CD4-positive, alpha-beta T cell (primary cell): ENCODE measurements at regions not wholly inside any gene's neighbourhood (a gene's known extent, or its start where the extent isn't known, plus 50 kb on each side); places are given as distances from the start of the nearest gene placed in this dataset.

ENCODE experiments used
- ATAC-seq: fragments of 200-7000 bp; cut with Tn5 transposase; one replicate; pipeline ENCODE4 v1.10.0; 2022; ENCODE audit warnings: mild to moderate bottlenecking; ENCODE audit not compliant: poor library complexity
- CTCF ChIA-PET: fragments of 350-600 bp; sonication (Branson Sonifier 250); formaldehyde crosslinking; loops from one replicate; lab custom pipeline; 2021; ENCODE audit warnings: antibody characterized with exemption, inconsistent platforms; lab: Charles Lee
- POLR2A ChIA-PET: fragments of 350-600 bp; sonication (Branson Sonifier 250); formaldehyde crosslinking; loops from one replicate; lab custom pipeline; 2021; ENCODE audit warnings: antibody characterized with exemption, inconsistent platforms; lab: Charles Lee
- DNase-seq, 14 experiments: peaks; one replicate each; pipeline ENCODE4 v3.0.0-alpha.2; 2013 to 2020; ENCODE audit warnings: mixed read lengths in 2 of 14
- H3K27ac ChIP-seq, 2 donors: one replicate each; pipeline versions ENCODE4 v1.5.1 to v1.7.0; 2013; ENCODE audit warnings: low read length in 2 of 2, low read depth in 1 of 2, mild to moderate bottlenecking in 1 of 2
- H3K27me3 ChIP-seq, 2 experiments: 1 replicate in 1 of 2; 2 replicates in 1 of 2; pipeline versions ENCODE4 v1.6.1 to v1.7.0; 2013; ENCODE audit warnings: low read length in 2 of 2, control low read depth in 1 of 2, mild to moderate bottlenecking in 1 of 2, moderate library complexity in 1 of 2; ENCODE audit not compliant: insufficient read depth in 2 of 2, control insufficient read depth in 1 of 2
- H3K36me3 ChIP-seq: one replicate; pipeline ENCODE4 v1.6.1; 2013; ENCODE audit warnings: low read length, control low read depth; ENCODE audit not compliant: insufficient read depth
- H3K4me1 ChIP-seq: one replicate; pipeline ENCODE4 v1.6.1; 2013; ENCODE audit warnings: low read length, control low read depth; ENCODE audit not compliant: insufficient read depth
- H3K4me3 ChIP-seq: one replicate; pipeline ENCODE4 v1.5.1; 2013; ENCODE audit warnings: mild to moderate bottlenecking, low read length, moderate library complexity
- H3K9me3 ChIP-seq, 2 experiments: 1 replicate in 1 of 2; 2 replicates in 1 of 2; pipeline versions ENCODE4 v1.6.1 to v1.7.0; 2013; ENCODE audit warnings: low read length in 2 of 2, mild to moderate bottlenecking in 2 of 2, control low read depth in 1 of 2, moderate library complexity in 1 of 2; ENCODE audit not compliant: control insufficient read depth in 1 of 2, insufficient read depth in 1 of 2
- H3K27ac Mint-ChIP-seq: one replicate; pipeline ENCODE4 v1.8.0; 2020; ENCODE audit warnings: mixed read lengths
- H3K27me3 Mint-ChIP-seq: one replicate; pipeline ENCODE4 v1.8.0; 2021; ENCODE audit warnings: mixed read lengths
- H3K36me3 Mint-ChIP-seq: one replicate; pipeline ENCODE4 v1.8.0; 2021; ENCODE audit warnings: low read depth, mixed read lengths
- H3K4me1 Mint-ChIP-seq: one replicate; pipeline ENCODE4 v1.8.0; 2021; ENCODE audit warnings: low read depth, mixed read lengths
- H3K4me3 Mint-ChIP-seq: one replicate; pipeline ENCODE4 v1.8.0; 2020; ENCODE audit warnings: mild to moderate bottlenecking, mixed read lengths
- H3K9me3 Mint-ChIP-seq: one replicate; pipeline ENCODE4 v1.8.0; 2020; ENCODE audit warnings: mixed read lengths
- CTCF ChIP-seq: fragments of 200-600 bp; IDR thresholded peaks from one replicate; pipeline ENCODE4 v1.8.0; 2022; ENCODE audit warnings: antibody characterized with exemption, mild to moderate bottlenecking
- intact Hi-C, 2 experiments: fragments of 100-400 bp; cut with DNase I in 1 of 2; cut with micrococcal nuclease in 1 of 2; formaldehyde crosslinking; loops; one replicate each; pipeline versions ENCODE4 v1.15.1 to v1.9.0; 2023 to 2025; cut with DNase I, micrococcal nuclease

GRCh38 chr4:159777689-159778088 is 674.8 kb downstream of the RAPGEF2 start:
- Histone ChIP-seq H3K36me3 (no peaks in the 10 kb centered on the region), H3K27ac (no peak overlapping the region), H3K4me3 (no peak overlapping the region), H3K27me3 (no peaks in the 10 kb centered on the region), H3K9me3 (peaks cover 0 to 8% of the 10 kb centered on the region in 2 experiments), H3K4me1 (no peaks in the 10 kb centered on the region)
- CTCF ChIA-PET, result no interaction called here
- ATAC-seq, result no peak
- H3K36me3 Mint-ChIP-seq, result no peaks in the 10 kb centered on the region
- no peak for TF ChIP-seq CTCF
- no peak overlapping the region for H3K4me3 Mint-ChIP-seq
- intact Hi-C loops, result no loop called here
- no peaks in the 10 kb centered on the region for H3K27me3 Mint-ChIP-seq
- no peaks in the 10 kb centered on the region for H3K4me1 Mint-ChIP-seq
- POLR2A ChIA-PET, result no interaction called here
- no peak overlapping the region for H3K27ac Mint-ChIP-seq
- peaks cover 3% of the 10 kb centered on the region for H3K9me3 Mint-ChIP-seq
- no peak for DNase-seq

DNA sequence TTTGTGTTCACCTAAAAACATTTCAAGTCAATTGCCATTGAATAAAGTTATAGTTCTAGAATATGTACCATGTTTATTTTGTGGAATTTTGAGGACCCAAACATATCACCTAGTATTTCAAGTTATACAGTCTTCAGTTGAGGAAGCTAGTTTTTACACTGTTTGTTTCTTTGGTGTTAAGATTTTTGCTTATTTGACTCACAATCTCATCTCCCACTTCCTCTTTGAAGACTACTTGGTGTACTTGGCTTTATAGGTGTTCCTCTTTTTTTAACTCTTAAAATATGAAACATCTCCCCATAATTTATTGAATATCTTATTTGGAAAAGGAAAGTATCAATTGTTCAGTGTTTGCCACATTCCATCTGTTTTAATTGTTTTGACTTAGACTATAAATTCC is 675.4 kb downstream of the RAPGEF2 start:
- Mint-ChIP-seq H3K4me1 (no peaks in the 10 kb centered on the region), H3K4me3 (no peak overlapping the region), H3K27me3 (no peaks in the 10 kb centered on the region), H3K36me3 (no peaks in the 10 kb centered on the region), H3K9me3 (peaks cover 3% of the 10 kb centered on the region), H3K27ac (no peak overlapping the region)
- POLR2A ChIA-PET, result no interaction called here
- H3K27me3 ChIP-seq, result no peaks in the 10 kb centered on the region
- DNase-seq (no peak), ATAC-seq (no peak)
- peaks cover 0 to 7% of the 10 kb centered on the region in 2 experiments for H3K9me3 ChIP-seq
- H3K36me3 ChIP-seq, result no peaks in the 10 kb centered on the region
- CTCF ChIA-PET, result no interaction called here
- no peaks in the 10 kb centered on the region for H3K4me1 ChIP-seq
- intact Hi-C loops, result no loop called here
- no peak overlapping the region for H3K4me3 ChIP-seq
- no peak overlapping the region for H3K27ac ChIP-seq
- no peak for TF ChIP-seq CTCF

DNA sequence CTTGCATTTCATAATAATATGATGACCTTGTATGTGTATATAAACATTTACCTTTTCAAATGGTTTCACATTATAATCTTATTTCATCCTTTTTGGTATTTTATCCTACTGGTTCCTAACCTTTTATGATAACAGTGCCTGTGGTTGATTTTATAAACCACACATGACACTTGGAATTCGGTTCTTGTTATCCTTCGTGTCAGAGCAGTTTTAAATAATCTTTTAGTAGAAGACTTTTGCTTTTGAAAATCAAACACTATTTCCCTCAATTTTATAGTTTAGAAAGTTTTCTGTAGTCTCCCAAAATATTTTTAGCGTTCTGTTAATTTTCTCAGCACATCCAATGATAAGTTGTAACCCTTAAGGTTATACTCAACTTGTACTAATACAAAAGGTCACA is 676.8 kb downstream of the RAPGEF2 start:
- Histone ChIP-seq H3K9me3 (peaks cover 0 to 3% of the 10 kb centered on the region in 2 experiments), H3K27me3 (no peaks in the 10 kb centered on the region), H3K4me3 (no peak overlapping the region), H3K36me3 (no peaks in the 10 kb centered on the region), H3K4me1 (no peaks in the 10 kb centered on the region), H3K27ac (no peak overlapping the region)
- ATAC-seq, result no peak
- no peak for TF ChIP-seq CTCF
- Mint-ChIP-seq H3K4me3 (no peak overlapping the region), H3K9me3 (no peaks in the 10 kb centered on the region), H3K27ac (no peak overlapping the region), H3K27me3 (no peaks in the 10 kb centered on the region), H3K36me3 (no peaks in the 10 kb centered on the region), H3K4me1 (no peaks in the 10 kb centered on the region)
- no peak for DNase-seq
- intact Hi-C loops, result no loop called here
- ChIA-PET CTCF (no interaction called here), POLR2A (no interaction called here)
